ENCODE measurements at regions not wholly inside any gene's neighbourhood (a gene's known extent, or its start where the extent isn't known, plus 50 kb on each side); places are given as distances from the start of the nearest gene placed in this dataset.

GRCh38 chr7:131859147-131859821, 302.9 kb upstream of the PODXL start:
- no peak overlapping the region for H3K27ac ChIP-seq (replicated peaks)
- H3K4me3 ChIP-seq (replicated peaks; ENCODE audit: insufficient read depth, low read length): no peak overlapping the region
- TF ChIP-seq, protein P1, sequence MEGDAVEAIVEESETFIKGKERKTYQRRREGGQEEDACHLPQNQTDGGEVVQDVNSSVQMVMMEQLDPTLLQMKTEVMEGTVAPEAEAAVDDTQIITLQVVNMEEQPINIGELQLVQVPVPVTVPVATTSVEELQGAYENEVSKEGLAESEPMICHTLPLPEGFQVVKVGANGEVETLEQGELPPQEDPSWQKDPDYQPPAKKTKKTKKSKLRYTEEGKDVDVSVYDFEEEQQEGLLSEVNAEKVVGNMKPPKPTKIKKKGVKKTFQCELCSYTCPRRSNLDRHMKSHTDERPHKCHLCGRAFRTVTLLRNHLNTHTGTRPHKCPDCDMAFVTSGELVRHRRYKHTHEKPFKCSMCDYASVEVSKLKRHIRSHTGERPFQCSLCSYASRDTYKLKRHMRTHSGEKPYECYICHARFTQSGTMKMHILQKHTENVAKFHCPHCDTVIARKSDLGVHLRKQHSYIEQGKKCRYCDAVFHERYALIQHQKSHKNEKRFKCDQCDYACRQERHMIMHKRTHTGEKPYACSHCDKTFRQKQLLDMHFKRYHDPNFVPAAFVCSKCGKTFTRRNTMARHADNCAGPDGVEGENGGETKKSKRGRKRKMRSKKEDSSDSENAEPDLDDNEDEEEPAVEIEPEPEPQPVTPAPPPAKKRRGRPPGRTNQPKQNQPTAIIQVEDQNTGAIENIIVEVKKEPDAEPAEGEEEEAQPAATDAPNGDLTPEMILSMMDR (IDR thresholded peaks at IDR 0.05; ENCODE audit: insufficient read depth, low read length): peak; percentile 88
- no peak for TF ChIP-seq SPI1 (IDR thresholded peaks at IDR 0.05; ENCODE audit: borderline replicate concordance, low read depth)
- H3K27me3 ChIP-seq (ENCODE audit: insufficient read depth, poor library complexity, severe bottlenecking): no peaks in the 10 kb centered on the region
- peak; percentile 6 to 67 for DNase-seq (ENCODE audit: low read depth in 1 of 2, low spot score in 1 of 2)

DNA sequence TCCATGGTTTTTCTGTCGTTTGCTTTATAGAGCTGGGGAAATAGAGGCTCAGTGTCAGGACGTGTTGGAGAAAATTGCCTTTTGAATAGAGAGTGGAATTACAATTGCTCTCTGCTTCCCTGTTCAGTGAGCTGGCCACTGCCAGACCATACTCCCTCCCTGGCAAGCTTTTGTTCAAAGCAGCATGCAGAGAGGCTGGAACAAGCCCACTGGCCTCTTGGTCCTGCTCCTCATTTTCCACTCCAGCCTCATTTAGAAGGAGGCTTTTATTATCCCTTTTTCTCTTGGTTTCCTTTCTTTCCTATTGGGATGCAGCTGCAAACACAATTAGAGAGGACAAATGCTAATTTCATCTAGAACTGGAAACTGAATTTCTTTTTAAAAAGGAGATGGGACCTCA, 302.2 kb upstream of the PODXL start:
- DNase-seq (ENCODE audit: low read depth in 1 of 2, low spot score in 1 of 2): no peak
- TF ChIP-seq GABPA (IDR thresholded peaks at IDR 0.05; ENCODE audit: low read depth) (no peak), SPI1 (IDR thresholded peaks at IDR 0.05; ENCODE audit: borderline replicate concordance, low read depth) (no peak), POLR2AphosphoS5 (IDR thresholded peaks at IDR 0.05; ENCODE audit: low read depth) (no peak), REST (IDR thresholded peaks at IDR 0.05; ENCODE audit: insufficient replicate concordance, low read depth) (no peak)
- TF ChIP-seq, protein P1 (IDR thresholded peaks at IDR 0.05; ENCODE audit: insufficient read depth, low read length): no peak
- H3K27ac ChIP-seq (replicated peaks): no peak overlapping the region
- no peak overlapping the region for H3K4me3 ChIP-seq (replicated peaks; ENCODE audit: insufficient read depth, low read length)
- H3K27me3 ChIP-seq (ENCODE audit: insufficient read depth, poor library complexity, severe bottlenecking): no peaks in the 10 kb centered on the region

- Histone ChIP-seq H3K4me3 (replicated peaks; ENCODE audit: insufficient read depth, low read length) (no peak overlapping the region), H3K27me3 (ENCODE audit: insufficient read depth, poor library complexity, severe bottlenecking) (no peaks in the 10 kb centered on the region), H3K27ac (replicated peaks) (no peak overlapping the region)
- TF ChIP-seq POLR2AphosphoS5 (IDR thresholded peaks at IDR 0.05; ENCODE audit: low read depth) (no peak), GABPA (IDR thresholded peaks at IDR 0.05; ENCODE audit: low read depth) (no peak), SPI1 (IDR thresholded peaks at IDR 0.05; ENCODE audit: borderline replicate concordance, low read depth) (no peak), REST (IDR thresholded peaks at IDR 0.05; ENCODE audit: insufficient replicate concordance, low read depth) (no peak)
- TF ChIP-seq, protein P1 (IDR thresholded peaks at IDR 0.05; ENCODE audit: insufficient read depth, low read length): no peak
- DNase-seq (ENCODE audit: low read depth in 1 of 2, low spot score in 1 of 2): no peak
Measured at GRCh38 chr7:131849472-131849871, 293.0 kb upstream of the PODXL start.

GRCh38 chr7:131848033-131848432, 291.6 kb upstream of the PODXL start:
- no peaks in the 10 kb centered on the region for H3K27me3 ChIP-seq (ENCODE audit: insufficient read depth, poor library complexity, severe bottlenecking)
- no peak for TF ChIP-seq REST (IDR thresholded peaks at IDR 0.05; ENCODE audit: insufficient replicate concordance, low read depth)
- no peak overlapping the region for H3K27ac ChIP-seq (replicated peaks)
- H3K4me3 ChIP-seq (replicated peaks; ENCODE audit: insufficient read depth, low read length): no peak overlapping the region
- no peak for DNase-seq (ENCODE audit: low read depth in 1 of 2, low spot score in 1 of 2)
